B cell (primary cell): ENCODE measurements at regions not wholly inside any gene's neighbourhood (a gene's known extent, or its start where the extent isn't known, plus 50 kb on each side); places are given as distances from the start of the nearest gene placed in this dataset.

ENCODE experiments used
- ATAC-seq: fragments of 200-7000 bp; cut with Tn5 transposase; one replicate; pipeline ENCODE4 v1.10.0; 2021; ENCODE audit warnings: low read depth, mild to moderate bottlenecking, moderate number of reproducible peaks, moderate library complexity
- CTCF ChIA-PET: fragments of 350-600 bp; sonication (Branson Sonifier 250); formaldehyde crosslinking; loops from one replicate; lab custom pipeline; 2021; ENCODE audit warnings: antibody characterized with exemption, inconsistent platforms; lab: Charles Lee
- POLR2A ChIA-PET: fragments of 350-600 bp; sonication (Branson Sonifier 250); formaldehyde crosslinking; loops from one replicate; lab custom pipeline; 2021; ENCODE audit warnings: antibody characterized with exemption; lab: Charles Lee
- DNase-seq: peaks from one replicate; pipeline ENCODE4 v3.0.0; 2013
- H2AFZ ChIP-seq: 2 replicates; pipeline ENCODE4 v1.6.1; 2012; ENCODE audit warnings: mild to moderate bottlenecking, low read depth, low read length; ENCODE audit not compliant: insufficient read depth, poor library complexity, severe bottlenecking
- H3K27ac ChIP-seq, 2 donors: 1 replicate in 1 of 2; 2 replicates in 1 of 2; pipeline ENCODE4 v1.5.1; 2012 to 2013; ENCODE audit warnings: low read length in 2 of 2, mild to moderate bottlenecking in 2 of 2, moderate library complexity in 1 of 2
- H3K27me3 ChIP-seq, 4 experiments: fragments of 200-600 bp in 1 of 4; sonication (generic) in 1 of 4; replicated peaks in 1 of 4; 1 replicate in 2 of 4; 2 replicates in 2 of 4; pipeline versions ENCODE4 v1.6.1 to v1.7.0; 2013 to 2016; ENCODE audit warnings: low read length in 3 of 4, mild to moderate bottlenecking in 2 of 4, mixed read lengths in 1 of 4, moderate library complexity in 1 of 4; ENCODE audit not compliant: insufficient read depth in 4 of 4, control insufficient read depth in 3 of 4; ENCODE audit errors: control extremely low read depth in 1 of 4
- H3K36me3 ChIP-seq, 2 experiments: replicated peaks in 1 of 2; 1 replicate in 1 of 2; 2 replicates in 1 of 2; pipeline versions ENCODE4 v1.6.1 to v1.7.1; 2013; ENCODE audit warnings: low read length in 1 of 2; ENCODE audit not compliant: insufficient read depth in 2 of 2, control insufficient read depth in 1 of 2; ENCODE audit errors: control extremely low read depth in 1 of 2, extremely low read depth in 1 of 2
- H3K4me1 ChIP-seq, 2 donors: fragments of 200-600 bp in 1 of 2; sonication (generic) in 1 of 2; 1 replicate in 1 of 2; 2 replicates in 1 of 2; pipeline versions ENCODE4 v1.5.1 to v1.6.1; 2013 to 2017; ENCODE audit warnings: low read length in 2 of 2; ENCODE audit not compliant: control insufficient read depth in 2 of 2, insufficient read depth in 2 of 2
- H3K4me2 ChIP-seq: replicated peaks from 2 replicates; pipeline ENCODE3; 2012; ENCODE audit warnings: mild to moderate bottlenecking, low read depth, low read length; ENCODE audit not compliant: poor library complexity, severe bottlenecking
- H3K4me3 ChIP-seq, 5 experiments: fragments of 200-600 bp in 1 of 5; sonication (generic) in 1 of 5; 1 replicate in 3 of 5; 2 replicates in 2 of 5; pipeline versions ENCODE4 v1.5.1 to v1.7.0; 2011 to 2016; ENCODE audit warnings: low read length in 4 of 5, mild to moderate bottlenecking in 4 of 5, low read depth in 2 of 5, control low read depth in 1 of 5, moderate library complexity in 1 of 5; ENCODE audit not compliant: insufficient read depth in 1 of 5; ENCODE audit errors: control extremely low read depth in 1 of 5, extremely low read depth in 1 of 5
- H3K79me2 ChIP-seq: fragments of 200-600 bp; sonication (generic); one replicate; pipeline ENCODE4 v1.6.0; 2016; ENCODE audit warnings: low read length; ENCODE audit not compliant: control insufficient read depth, insufficient read depth
- H3K9ac ChIP-seq: fragments of 200-600 bp; sonication (generic); 2 replicates; pipeline ENCODE4 v1.6.1; 2017; ENCODE audit warnings: mild to moderate bottlenecking, low read length, moderate library complexity
- H3K9me3 ChIP-seq, 3 donors: one replicate each; pipeline versions ENCODE4 v1.6.1 to v1.7.1; 2013; ENCODE audit warnings: low read length in 2 of 3; ENCODE audit not compliant: control insufficient read depth in 2 of 3, insufficient read depth in 1 of 3; ENCODE audit errors: control extremely low read depth in 1 of 3
- H4K20me1 ChIP-seq: 2 replicates; pipeline ENCODE4 v1.6.0; 2012; ENCODE audit warnings: mild to moderate bottlenecking, low read length; ENCODE audit not compliant: insufficient read depth, control insufficient read depth, poor library complexity, severe bottlenecking
- H3K27ac Mint-ChIP-seq: one replicate; pipeline ENCODE4 v1.8.0; 2021; ENCODE audit warnings: mixed read lengths
- H3K27me3 Mint-ChIP-seq: one replicate; pipeline ENCODE4 v1.8.0; 2021; ENCODE audit warnings: mixed read lengths
- H3K4me1 Mint-ChIP-seq: one replicate; pipeline ENCODE4 v1.8.0; 2021; ENCODE audit warnings: mixed read lengths
- H3K4me3 Mint-ChIP-seq: one replicate; pipeline ENCODE4 v1.8.0; 2021; ENCODE audit warnings: mixed read lengths
- H3K9me3 Mint-ChIP-seq: one replicate; pipeline ENCODE4 v1.8.0; 2022; ENCODE audit warnings: mixed read lengths; ENCODE audit not compliant: insufficient read depth
- EZH2 ChIP-seq: IDR thresholded peaks from 2 replicates; pipeline ENCODE4 v1.6.1; 2012; ENCODE audit warnings: borderline replicate concordance, low read depth, mild to moderate bottlenecking, moderate library complexity, low read length; ENCODE audit not compliant: insufficient read depth, poor library complexity, severe bottlenecking
- WGBS: methylation state at CpG from one replicate; pipeline ENCODE4 v1.1.5; 2013; ENCODE audit warnings: missing lambda C conversion rate; ENCODE audit not compliant: insufficient coverage; 5-methylcytosine and 5-hydroxymethylcytosine counted together
- intact Hi-C: fragments of 100-400 bp; cut with micrococcal nuclease; formaldehyde crosslinking; loops from one replicate; pipeline ENCODE4 v1.10.0; 2022
- TF ChIP-seq, protein P1 (sequence below): fragments of 200-600 bp; IDR thresholded peaks from one replicate; pipeline ENCODE4 v1.8.0; 2022; ENCODE audit warnings: antibody characterized with exemption, mild to moderate bottlenecking

DNA sequence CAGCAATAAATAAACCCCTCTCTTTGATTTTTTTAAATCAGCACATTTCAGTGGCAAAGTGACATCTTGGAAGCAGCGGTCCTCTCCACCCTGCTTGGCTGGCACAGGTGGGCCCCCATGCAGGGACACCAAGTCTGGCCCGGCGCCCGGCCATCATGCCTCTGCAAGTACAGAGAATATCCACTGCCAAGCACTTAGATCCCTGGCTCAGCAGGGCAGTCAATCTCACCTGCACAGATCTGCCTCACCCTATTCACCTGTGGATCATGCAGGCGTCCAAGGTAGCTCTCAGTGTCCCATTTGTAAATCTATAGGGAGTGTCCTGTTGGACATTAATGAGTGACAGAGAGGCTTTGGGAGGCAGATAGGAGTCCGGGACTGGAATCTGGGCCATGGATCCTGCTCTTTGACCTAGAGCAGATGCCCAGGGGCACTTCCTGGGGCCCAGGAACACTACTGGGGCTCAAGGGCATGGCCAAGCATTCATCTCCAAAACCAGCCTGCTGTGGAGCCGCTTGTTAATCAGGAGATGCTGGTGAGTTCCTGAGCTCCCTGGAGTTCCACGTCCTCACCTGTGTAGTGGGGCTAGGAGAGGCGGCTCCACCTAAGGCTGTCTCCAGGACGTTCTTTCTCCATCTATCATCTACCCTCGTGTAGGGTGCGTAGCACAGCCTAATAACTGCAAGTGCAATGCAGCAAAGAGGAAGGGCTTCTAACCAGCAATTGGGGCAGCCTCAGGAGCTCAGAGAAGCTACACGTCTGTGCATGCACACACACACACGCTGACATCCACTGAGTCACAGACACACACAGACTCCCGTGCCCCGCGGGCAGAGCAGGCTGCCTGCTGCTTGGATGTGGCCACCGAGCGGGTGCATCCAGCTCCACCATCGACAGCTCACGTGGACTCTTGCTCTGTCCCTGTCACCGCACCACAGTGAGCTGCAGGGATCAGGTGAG, 123.6 kb downstream of the OAT start:
- no peaks in the 10 kb centered on the region for H3K4me1 Mint-ChIP-seq
- H3K27ac Mint-ChIP-seq: no peak overlapping the region
- Histone ChIP-seq H3K27ac (no peak overlapping the region), H3K36me3 (no peaks in the 10 kb centered on the region), H4K20me1 (no peaks in the 10 kb centered on the region), H3K4me1 (no peaks in the 10 kb centered on the region), H3K9ac (no peak overlapping the region), H3K79me2 (no peaks in the 10 kb centered on the region), H2AFZ (no peak overlapping the region), H3K4me2 (no peak overlapping the region), H3K4me3 (no peak overlapping the region), H3K27me3 (no peaks in the 10 kb centered on the region), H3K9me3 (peaks cover 0 to 11% (median 0%) of the 10 kb centered on the region in 3 donors)
- no peak for ATAC-seq
- H3K4me3 Mint-ChIP-seq: no peak overlapping the region
- no peak for DNase-seq
- WGBS: 94% methylated on average over 22 of the region's 22 CpGs
- TF ChIP-seq, protein P1, sequence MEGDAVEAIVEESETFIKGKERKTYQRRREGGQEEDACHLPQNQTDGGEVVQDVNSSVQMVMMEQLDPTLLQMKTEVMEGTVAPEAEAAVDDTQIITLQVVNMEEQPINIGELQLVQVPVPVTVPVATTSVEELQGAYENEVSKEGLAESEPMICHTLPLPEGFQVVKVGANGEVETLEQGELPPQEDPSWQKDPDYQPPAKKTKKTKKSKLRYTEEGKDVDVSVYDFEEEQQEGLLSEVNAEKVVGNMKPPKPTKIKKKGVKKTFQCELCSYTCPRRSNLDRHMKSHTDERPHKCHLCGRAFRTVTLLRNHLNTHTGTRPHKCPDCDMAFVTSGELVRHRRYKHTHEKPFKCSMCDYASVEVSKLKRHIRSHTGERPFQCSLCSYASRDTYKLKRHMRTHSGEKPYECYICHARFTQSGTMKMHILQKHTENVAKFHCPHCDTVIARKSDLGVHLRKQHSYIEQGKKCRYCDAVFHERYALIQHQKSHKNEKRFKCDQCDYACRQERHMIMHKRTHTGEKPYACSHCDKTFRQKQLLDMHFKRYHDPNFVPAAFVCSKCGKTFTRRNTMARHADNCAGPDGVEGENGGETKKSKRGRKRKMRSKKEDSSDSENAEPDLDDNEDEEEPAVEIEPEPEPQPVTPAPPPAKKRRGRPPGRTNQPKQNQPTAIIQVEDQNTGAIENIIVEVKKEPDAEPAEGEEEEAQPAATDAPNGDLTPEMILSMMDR: no peak
- TF ChIP-seq EZH2: no peak
- no peaks in the 10 kb centered on the region for H3K27me3 Mint-ChIP-seq
- intact Hi-C loops: no loop called here
- POLR2A ChIA-PET: no interaction called here
- CTCF ChIA-PET: interaction anchor here (1.6 kb wide), 1 partner anchor 450 kb away, joined by 5 read pairs; no protein-coding TSS in a partner anchor
- peaks cover under 1% of the 10 kb centered on the region for H3K9me3 Mint-ChIP-seq
